Neural crest cell (in vitro differentiated cells): ENCODE measurements at regions not wholly inside any gene's neighbourhood (a gene's known extent, or its start where the extent isn't known, plus 50 kb on each side); places are given as distances from the start of the nearest gene placed in this dataset.
A peak's percentile ranks its signal among the peaks of the same experiment; 100 is the strongest.

Experiments used
- DNase-seq: peaks from one replicate; pipeline ENCODE4 v3.0.0; 2021; ENCODE audit warnings: low read depth, mixed read lengths, low spot score
- H3K27ac Mint-ChIP-seq: one replicate; pipeline ENCODE4 v1.8.0; 2021; ENCODE audit warnings: mild to moderate bottlenecking, mixed read lengths; ENCODE audit not compliant: unreplicated experiment
- H3K27me3 Mint-ChIP-seq: 2 replicates; pipeline ENCODE4 v1.8.0; 2021; ENCODE audit warnings: low read depth, mild to moderate bottlenecking, mixed read lengths
- H3K36me3 Mint-ChIP-seq: 2 replicates; pipeline ENCODE4 v1.8.0; 2021; ENCODE audit warnings: low read depth, mild to moderate bottlenecking, mixed read lengths
- H3K4me1 Mint-ChIP-seq: 2 replicates; pipeline ENCODE4 v1.8.0; 2021; ENCODE audit warnings: mixed read lengths
- H3K4me3 Mint-ChIP-seq: one replicate; pipeline ENCODE4 v1.8.0; 2021; ENCODE audit warnings: mild to moderate bottlenecking, mixed read lengths
- H3K9me3 Mint-ChIP-seq: 2 replicates; pipeline ENCODE4 v1.8.0; 2021; ENCODE audit warnings: mixed read lengths
- TF ChIP-seq, protein P1 (sequence below): fragments of 200-600 bp; sonication (generic); conservative IDR thresholded peaks from 2 replicates; pipeline ENCODE4 v1.5.0; 2021; ENCODE audit warnings: antibody characterized with exemption, mild to moderate bottlenecking

- no peak overlapping the region for H3K27ac Mint-ChIP-seq
- no peaks in the 10 kb centered on the region for H3K36me3 Mint-ChIP-seq
- peaks cover 58% of the 10 kb centered on the region for H3K4me1 Mint-ChIP-seq
- no peak for DNase-seq
- H3K4me3 Mint-ChIP-seq = no peak overlapping the region
- TF ChIP-seq, protein P1, sequence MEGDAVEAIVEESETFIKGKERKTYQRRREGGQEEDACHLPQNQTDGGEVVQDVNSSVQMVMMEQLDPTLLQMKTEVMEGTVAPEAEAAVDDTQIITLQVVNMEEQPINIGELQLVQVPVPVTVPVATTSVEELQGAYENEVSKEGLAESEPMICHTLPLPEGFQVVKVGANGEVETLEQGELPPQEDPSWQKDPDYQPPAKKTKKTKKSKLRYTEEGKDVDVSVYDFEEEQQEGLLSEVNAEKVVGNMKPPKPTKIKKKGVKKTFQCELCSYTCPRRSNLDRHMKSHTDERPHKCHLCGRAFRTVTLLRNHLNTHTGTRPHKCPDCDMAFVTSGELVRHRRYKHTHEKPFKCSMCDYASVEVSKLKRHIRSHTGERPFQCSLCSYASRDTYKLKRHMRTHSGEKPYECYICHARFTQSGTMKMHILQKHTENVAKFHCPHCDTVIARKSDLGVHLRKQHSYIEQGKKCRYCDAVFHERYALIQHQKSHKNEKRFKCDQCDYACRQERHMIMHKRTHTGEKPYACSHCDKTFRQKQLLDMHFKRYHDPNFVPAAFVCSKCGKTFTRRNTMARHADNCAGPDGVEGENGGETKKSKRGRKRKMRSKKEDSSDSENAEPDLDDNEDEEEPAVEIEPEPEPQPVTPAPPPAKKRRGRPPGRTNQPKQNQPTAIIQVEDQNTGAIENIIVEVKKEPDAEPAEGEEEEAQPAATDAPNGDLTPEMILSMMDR = no peak
- H3K27me3 Mint-ChIP-seq = no peaks in the 10 kb centered on the region
- peaks cover 3% of the 10 kb centered on the region for H3K9me3 Mint-ChIP-seq
Observed at GRCh38 chr2:136173126-136173525, 55.2 kb upstream of the CXCR4 start.

GRCh38 chr2:136171223-136171622, 53.3 kb upstream of the CXCR4 start:
- H3K4me1 Mint-ChIP-seq = peaks cover 58% of the 10 kb centered on the region
- TF ChIP-seq, protein P1 = no peak
- no peaks in the 10 kb centered on the region for H3K36me3 Mint-ChIP-seq
- H3K9me3 Mint-ChIP-seq = peaks cover 3% of the 10 kb centered on the region
- H3K4me3 Mint-ChIP-seq = peak overlapping the region; percentile 17
- no peak for DNase-seq
- H3K27ac Mint-ChIP-seq = no peak overlapping the region
- no peaks in the 10 kb centered on the region for H3K27me3 Mint-ChIP-seq

DNA sequence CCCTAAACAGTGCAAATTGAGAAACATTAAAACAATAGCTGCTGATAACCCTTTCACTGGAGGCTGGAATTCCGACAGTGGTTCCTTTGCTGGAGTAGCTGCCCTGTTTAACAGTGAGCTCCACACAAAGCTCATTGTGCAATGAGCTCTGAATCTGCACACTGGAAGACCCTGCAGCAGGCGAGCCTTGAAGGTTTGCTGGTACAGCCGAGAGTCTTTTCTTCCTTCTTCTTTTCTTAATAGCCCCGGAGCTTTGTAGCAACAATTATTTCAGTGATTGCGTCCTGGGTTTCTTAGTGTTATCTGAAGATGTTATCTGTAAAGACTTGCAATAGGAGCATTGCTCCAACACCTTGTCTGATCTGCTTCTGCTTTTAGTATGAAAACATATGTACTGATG, 50.8 kb upstream of the CXCR4 start:
- Mint-ChIP-seq H3K9me3 (peaks cover 3% of the 10 kb centered on the region), H3K27me3 (no peaks in the 10 kb centered on the region), H3K27ac (peak overlapping the region; percentile 74), H3K4me1 (peaks cover 53% of the 10 kb centered on the region), H3K4me3 (no peak overlapping the region), H3K36me3 (no peaks in the 10 kb centered on the region)
- TF ChIP-seq, protein P1 = no peak
- DNase-seq = no peak

DNA sequence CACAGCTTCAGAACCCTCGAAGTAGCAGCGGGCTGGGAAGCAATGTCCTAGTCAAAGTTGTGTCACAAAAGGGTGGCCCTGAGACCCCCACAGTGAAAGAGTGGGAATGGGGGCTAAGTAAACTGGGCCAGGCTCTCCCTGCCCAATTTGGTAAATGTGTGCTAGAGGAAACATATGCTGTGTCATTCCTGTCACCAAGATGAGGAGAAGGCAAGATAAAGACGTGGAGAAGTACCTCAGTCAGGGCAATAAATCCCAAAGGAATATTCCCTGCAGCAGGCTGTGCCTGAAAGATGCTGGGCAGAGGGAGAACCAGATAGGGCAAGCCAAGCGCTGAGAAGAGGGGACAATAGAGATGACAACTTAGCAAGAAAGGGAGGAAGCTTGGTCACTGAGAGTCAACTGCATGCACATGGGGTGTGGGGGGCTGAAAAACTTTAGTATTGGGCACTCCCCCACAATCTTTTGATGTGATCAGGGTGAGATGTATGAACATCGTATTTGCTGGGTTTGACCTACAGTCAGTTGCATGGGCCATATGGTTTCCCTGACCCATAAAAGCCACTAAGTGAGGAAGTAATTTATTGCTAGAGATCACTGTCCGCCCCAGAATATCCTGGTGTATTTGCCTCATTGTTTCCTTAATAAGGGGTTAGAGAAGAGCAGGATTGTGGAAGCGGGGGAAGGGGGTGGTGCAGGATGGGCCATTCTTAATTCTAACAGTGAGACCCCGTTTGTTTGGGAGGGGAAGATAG, 49.9 kb upstream of the CXCR4 start:
- Mint-ChIP-seq H3K36me3 (no peaks in the 10 kb centered on the region), H3K27me3 (no peaks in the 10 kb centered on the region), H3K4me3 (peak overlapping the region; percentile 2), H3K27ac (peak overlapping the region; percentile 80), H3K4me1 (peaks cover 49% of the 10 kb centered on the region), H3K9me3 (peaks cover 4% of the 10 kb centered on the region)
- no peak for DNase-seq
- TF ChIP-seq, protein P1 = no peak
